GM18519 (cell line): ENCODE measurements at regions not wholly inside any gene's neighbourhood (a gene's known extent, or its start where the extent isn't known, plus 50 kb on each side); places are given as distances from the start of the nearest gene placed in this dataset.

Experiments
- ATAC-seq: cut with Tn5 transposase; IDR thresholded peaks from one replicate; pipeline ENCODE4 v1.9.1; 2021; ENCODE audit warnings: mild to moderate bottlenecking, moderate library complexity; ENCODE audit not compliant: unreplicated experiment, low FRiP score

DNA sequence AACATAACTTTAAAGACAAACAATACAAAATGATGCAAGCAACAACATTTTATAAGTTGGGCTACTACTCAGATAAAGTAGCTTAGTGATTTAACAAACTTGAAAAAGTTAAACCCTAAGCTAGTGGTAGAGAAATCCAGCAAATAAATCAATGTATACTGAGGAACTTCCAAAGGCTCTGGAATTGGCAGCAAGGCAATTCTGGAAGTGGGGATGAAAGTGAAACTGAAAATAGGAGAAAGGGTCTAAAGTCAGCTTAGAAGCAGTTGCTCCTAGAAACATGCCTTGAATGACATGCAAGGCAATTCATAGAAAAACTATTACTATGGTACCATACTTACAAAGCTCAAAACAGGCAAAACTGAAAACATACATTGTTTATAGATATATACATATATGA lies 90.0 kb upstream of the CAMK1G start:
- ATAC-seq: no peak

DNA sequence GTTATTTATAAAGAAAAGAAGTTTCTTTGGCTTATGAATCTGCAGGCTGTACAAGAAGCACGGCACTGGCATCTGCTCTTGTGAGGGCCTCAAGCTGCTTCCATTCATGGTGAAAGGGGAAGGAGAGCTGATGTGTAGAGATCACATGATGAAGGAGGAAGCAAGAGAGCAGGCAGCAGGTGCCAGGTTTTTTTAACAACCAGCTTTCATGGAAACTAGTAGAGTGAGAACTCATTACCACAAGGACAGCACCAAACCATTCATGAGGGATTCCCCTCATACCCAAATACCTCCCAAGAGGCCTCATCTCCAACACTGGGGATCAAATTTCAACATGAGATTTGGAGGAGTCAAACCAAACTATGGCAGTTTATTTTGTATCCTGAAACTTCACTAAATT lies 85.8 kb upstream of the CAMK1G start:
- no peak for ATAC-seq

DNA sequence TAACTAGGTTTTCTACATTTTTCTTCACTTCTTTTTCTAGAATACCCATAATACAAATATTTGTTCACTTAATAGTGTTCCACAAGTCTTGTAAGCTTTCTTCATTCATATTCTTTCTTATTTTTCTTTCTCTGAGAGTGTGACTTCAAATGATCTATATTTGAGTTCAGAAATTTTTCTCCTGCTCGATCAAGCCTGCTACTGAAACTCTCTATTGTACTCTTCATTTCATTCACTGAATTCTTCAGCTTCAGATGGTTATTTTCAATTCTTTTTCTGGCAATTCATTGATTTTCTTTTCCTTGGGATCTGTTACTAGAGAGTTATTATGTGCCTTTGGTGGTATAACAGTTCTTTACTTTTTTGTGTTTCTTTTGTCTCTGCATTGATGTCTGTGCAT lies 82.5 kb upstream of the CAMK1G start:
- ATAC-seq: no peak

DNA sequence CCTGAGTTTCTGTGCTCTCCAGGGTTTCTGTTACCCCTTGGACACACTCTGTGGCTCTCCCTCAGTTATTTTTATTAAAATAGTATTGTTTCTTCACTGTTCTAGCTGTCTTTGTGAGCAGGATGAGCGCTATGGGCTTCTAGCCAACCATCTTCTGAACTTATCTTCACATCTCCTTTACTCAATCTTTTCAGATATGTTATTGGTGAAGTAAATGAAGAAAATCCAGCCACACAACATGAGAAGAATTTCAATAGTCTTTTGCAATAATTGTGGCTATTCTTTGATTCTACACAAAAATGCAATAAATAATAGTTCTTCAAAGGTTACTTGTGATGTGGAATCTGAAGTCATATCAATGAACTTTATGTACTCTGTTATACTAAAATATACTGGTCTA lies 80.3 kb upstream of the CAMK1G start:
- ATAC-seq: no peak

DNA sequence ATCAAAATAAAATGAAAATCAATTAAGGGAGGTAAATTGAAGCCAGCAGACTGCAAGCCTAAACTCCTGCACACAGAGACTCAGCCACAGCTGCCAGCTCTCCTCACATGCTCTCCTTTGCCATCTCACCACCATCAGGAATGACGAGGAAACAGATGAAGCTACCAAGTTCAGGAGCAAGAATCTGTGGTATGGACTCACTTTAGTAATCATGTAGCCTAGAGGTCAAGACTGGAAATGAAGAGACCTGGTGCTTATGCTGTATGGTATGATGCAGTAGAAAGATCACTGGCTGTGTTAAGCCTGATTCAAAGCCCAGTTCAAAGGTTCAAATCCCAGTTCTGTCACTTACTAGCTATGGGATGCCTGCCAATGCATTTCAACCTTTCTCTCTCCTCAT lies 78.9 kb upstream of the CAMK1G start:
- no peak for ATAC-seq

DNA sequence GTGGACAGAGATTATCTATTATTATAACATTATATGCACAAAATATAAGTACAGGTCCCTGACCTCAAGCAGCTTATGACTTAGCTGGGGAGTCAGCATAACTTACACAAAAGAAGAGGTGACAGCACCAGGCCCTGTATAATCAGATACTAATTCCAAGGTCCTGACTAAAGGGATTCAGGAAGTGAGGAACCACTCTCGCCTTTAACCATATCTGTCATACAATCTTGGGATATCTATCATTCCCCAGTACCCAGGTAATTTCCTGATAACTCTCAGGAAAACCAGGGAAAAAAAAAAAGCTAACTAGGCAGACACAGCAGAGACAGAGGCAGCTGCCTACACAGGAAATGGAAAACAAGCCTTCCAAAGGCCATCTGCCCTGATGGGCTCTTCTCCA lies 78.5 kb upstream of the CAMK1G start:
- ATAC-seq: no peak

DNA sequence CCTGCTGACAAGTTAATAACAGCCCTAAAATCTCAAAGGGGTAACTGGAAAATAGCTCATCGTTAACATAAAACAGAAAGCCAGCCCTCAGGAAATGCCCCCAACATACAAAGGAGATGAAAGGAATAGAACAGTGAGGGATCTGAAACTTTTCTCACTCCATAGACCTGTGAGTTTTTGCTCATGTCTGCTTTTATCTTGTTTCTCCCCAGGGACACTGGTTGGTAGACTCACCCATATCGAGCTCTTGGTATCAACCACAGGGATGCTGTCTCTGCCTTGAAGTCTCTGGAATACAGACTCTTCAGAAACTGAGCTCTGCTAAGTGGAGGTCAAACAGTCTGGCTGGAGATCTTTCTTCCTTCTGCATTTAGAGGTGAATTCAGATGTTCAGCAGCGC lies 77.4 kb upstream of the CAMK1G start:
- ATAC-seq: no peak

DNA sequence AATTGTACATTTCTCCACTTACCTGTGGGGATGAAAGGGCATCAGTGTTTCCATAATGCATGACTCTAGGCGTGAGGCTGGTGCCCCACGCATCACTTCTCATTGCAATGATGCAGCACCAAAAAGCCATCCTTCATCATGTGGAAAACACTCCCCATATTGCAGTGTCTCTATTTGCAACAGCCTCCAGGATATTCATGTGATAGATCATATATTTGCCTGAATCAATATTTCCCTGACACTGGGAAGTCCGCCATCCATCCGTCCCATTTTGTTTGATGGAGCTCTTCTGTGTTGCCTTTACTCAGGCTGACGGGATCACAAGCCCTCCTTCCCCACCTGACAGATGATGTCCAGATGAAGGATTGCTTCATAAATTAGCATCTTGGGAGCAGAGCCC lies 74.5 kb upstream of the CAMK1G start:
- no peak for ATAC-seq

DNA sequence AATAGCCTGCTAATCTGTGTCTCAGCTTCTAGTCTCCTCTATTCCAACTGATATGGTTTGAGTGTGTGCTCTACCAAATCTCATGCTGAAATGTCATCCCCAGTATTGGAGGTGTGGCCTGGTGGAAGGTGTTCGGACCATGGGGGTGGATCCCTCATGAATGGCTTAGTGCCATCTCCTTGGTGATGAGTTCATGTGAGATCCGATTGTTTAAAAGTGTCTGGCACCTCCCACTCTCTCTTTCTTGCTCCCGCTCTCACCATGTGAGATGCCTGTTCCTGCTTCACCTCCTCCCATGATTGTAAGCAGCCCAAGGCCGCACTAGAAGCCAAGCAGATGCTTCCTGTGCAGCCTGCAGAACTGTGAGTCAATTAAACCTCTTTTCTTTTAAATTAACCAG lies 73.5 kb upstream of the CAMK1G start:
- ATAC-seq: no peak

DNA sequence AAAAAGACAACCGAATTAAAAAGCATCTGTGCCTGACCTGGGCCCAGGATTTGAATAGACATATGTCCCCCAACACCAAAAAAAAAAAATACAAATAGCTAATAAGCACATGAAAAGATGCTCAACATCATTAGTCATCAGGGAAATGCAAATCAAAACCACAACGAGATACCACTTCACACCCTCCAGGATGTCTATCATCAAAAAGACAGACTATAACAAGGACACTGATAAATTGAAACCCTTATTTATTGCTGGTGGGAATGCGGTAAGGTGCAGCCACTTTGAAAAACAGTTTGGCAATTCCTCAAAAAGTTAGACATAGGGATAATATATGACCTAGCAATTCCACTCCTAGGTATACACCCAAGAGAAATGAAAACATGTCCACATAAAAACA lies 72.3 kb upstream of the CAMK1G start:
- no peak for ATAC-seq

DNA sequence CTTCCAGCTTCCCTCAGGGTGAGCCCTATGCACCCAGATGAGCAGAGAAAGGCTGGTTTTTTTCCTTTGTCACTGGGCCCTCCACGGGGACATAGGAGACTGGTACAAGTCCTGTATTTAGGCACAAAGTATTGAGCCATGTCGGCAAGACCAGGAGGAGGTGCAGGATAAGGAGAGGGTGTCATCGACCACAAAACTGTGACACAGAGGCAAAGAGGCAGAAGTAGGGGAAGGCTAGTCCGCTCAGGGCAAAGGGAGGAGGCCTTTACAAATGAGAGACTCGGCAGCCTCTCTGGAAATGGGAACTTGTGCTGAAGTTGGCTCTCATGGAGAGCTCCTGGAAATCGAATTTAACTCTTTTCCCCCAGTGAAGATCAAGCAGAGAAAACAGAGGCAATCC lies 70.7 kb upstream of the CAMK1G start:
- no peak for ATAC-seq

DNA sequence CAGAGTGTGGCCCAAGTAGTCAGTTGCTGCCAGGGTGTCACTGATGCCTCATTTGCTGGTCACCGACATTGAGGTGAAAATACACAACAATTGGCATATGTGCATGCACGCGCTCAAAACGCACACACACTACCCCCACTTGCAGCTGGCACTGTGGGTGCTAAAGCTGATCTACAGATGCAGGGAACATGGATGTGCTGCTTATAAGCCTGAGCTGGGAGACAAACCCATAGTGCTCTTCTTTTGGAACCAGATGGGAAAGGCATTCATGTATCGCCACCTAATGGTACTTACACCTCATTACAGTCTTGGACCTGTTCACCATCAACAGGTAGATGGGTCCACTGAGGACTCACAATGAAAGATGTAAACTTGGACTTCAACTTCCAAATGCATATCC lies 70.3 kb upstream of the CAMK1G start:
- no peak for ATAC-seq

DNA sequence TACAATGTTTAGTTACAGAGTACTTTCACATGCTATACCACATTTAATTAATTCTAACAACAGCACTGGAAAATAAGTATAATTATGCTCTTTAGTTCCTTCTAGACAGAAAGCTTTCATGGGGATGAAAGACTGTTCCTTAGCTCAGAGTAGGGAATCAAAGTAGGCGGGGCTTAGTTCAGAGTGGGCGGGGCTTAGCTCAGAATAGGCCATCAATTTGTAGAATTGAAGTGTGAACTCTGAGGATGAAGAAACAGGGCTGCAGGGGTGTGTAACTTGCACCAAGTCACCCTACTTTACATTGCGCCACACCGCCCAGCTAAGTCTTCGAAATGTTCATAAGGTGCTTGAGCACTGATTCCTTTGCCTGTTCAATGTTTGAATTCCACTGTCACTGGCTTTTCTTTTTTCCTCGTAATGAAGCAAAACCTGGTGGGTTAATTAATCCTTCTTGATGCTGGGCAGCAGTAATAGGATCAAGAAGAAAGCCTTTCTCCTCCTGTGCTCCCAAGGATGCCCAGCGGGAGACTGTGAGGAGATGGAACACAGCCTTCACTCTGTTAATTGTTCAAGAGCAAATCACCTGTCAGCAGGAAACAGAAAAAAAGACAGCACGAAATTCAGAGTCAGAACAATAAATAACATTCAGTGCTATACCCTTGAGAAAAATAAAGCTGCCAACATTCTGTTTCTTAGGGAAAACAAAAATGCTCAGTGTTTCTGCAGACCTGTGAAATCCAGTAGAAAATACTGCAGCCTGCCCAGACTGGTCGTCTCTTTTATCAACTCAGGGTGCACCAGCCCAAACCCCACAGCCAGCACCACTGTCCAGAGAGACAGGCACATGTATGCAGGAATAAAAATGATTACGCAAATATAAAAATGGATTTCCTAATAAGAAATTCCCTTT lies 66.5 kb upstream of the CAMK1G start:
- ATAC-seq: no peak

DNA sequence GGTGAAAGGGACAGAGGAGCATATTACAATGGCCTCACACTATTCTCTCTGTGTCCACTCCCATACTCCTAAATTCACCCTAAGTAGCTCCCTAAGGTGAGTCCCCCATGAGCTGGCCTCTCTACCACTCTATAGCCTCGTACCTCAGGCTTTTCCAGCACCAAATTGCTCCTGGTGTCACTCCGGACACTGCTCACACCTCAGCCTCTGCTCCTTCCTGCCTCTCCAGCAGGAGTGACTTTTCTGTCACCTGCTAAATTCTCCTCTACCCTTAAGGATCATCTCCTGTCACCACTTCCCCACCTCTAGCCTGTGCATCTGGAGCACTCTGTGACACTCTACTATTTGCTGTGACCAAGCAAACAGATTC lies 65.8 kb upstream of the CAMK1G start:
- ATAC-seq: no peak

DNA sequence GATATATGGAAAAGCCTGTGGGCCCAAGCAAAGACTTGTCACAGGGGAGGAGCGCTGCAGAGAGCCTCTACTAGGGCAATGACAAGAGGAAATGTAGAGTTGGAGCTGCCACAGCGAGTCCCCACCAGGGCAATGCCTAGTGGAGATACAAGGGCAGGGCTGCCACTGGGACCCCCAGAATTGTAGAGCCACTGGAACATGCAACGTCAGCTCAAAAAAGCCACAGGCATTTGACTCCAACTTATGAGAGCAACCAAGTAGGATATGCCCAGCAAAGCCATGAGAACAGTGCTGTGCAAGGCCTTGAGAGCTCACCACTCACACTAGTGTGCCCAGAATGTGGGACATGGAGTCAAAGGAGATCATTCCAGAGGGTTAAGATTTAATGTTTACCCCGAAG lies 63.7 kb upstream of the CAMK1G start:
- ATAC-seq: no peak

DNA sequence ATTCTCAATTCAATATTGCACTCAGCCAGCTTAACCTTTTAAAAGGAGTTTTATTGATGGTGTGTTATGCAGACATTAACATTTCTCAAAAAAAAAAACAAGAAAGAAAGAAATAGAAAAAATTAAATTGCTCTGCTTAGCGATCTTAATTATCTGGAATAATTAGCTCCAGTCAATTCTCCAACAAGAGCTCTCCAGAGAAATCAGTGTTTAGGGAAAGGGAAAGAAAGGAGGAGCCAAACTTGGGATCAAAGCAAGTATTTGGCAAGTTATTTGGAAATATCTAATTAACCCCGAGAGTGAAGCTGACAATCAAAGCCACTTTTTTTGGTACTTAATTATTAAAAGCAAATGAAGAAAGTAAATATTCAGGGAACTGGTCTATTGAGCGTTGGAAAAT lies 60.7 kb upstream of the CAMK1G start:
- no peak for ATAC-seq

DNA sequence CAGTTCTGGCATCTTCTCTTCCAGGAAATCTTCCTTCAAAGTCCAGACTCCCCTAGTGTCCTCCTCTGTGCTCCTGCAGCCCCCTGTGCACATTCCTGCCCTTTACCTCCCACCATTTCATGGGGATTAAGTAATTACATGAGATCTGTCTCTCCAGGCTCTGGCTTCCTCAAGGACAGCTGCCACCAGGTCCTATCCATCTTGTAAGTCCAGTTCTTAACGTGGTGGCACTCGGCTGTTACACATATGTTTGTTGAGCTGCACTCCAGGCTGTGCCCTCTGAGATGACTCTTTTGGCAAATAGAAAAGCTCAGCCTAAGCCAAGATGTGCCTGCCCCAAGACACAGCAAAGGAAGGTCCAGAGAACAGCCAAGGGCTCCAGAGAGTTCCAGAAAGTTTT lies 57.4 kb upstream of the CAMK1G start:
- no peak for ATAC-seq

DNA sequence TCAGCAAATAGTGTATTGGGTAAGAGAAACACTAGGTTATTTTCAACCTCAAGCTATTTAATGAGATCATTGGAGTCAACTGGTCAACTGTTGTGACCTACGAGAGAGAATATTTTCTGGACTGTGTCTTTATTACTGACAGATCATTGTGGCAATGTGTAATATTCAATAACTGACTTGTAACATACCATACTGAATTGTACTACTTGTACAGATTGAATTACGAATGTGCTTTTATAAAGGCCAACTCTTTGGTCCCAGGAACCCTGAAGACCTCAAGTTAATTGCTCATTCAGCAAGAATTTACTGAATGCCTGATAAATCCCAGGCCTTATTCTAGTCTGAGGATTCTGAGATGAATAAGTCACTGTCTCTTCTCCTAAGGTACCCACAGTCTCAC lies 56.1 kb upstream of the CAMK1G start:
- no peak for ATAC-seq

DNA sequence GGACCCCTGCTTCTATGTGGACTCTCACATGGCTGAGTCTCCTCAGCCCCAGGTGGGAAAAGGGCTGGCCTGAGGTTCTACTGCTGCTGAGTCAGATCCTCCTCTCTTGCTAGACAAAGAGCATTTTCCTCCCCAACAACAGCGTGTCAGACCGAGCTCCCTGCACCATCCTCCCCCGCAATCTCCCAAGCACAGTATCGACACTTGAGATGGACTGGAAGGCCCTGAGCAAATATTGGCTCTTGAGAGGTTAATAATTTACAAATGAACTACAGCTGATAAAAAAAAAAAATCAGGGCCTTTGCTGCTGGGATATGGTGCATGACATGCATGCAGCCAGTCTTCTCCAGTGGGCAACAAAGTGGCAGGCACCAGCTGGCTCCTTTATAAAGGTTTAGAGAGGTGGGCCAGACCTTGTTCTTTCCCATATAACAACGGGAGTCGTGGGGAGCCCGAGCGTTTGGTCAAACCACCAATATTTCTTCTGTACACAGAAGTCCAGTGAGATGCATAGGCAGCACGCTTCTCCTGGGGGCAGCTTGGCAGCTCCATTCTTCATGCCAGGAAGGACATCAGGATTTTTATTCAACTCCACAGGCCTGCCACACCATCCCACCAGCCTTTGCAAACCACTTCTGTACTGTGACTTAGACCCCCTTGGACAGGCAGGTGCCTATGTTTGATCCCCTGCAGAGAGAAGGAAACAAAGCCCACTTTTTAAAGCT lies 55.4 kb upstream of the CAMK1G start:
- no peak for ATAC-seq

DNA sequence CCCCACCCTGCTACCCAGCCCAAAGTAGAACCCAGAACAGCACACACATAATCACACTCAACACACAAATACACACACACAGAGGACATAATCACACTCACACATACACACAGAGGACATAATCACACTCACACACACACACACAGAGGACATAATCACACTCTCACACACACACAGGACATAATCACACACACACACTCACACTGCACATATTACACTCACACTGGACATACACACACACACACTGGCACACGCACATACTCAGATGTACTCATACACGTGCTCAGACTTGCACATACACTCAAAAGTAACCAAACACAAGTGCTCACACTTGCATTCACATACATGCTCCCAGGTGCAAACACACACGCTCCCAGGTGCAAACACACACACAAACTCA lies 54.3 kb upstream of the CAMK1G start:
- ATAC-seq: no peak

DNA sequence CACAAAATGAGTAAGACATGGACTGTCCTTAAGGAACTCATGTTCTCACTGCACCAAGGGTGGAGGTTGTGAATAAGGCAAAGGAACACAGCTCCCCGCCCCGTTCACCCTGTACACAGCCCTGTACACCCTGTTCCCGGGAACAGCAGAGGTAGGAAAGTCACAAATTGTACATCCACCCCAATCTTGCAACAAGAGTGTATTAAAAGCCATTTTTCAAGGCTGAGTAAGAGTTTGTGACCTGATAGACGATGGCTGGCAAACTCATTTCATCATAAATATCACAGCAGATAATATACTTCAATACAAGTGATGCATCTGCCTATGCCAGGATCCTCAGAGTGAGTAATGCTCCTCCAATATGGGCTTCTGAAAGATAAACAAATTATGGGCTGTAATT lies 52.5 kb upstream of the CAMK1G start:
- no peak for ATAC-seq

DNA sequence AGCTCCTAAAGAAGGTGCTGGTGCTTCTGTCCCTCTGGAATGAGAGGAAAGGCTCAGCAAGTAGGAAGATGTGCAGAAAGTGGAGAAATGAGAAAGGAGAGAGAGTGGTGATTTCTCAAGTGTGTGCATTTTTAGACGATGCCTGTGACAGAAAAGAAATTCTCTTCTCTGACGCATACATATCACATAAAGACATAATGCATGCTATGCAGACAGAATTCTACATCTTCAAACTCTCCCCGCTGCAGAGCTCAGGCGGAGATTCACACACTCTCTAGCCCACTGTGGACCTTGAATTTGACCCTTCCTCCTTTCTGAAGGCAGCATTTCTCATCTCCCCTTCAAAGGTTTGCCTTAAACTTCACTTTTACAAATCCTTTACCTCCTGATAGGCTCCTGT lies 52.0 kb upstream of the CAMK1G start:
- ATAC-seq: no peak
